SKM-1 (cell line): ENCODE measurements at regions not wholly inside any gene's neighbourhood (a gene's known extent, or its start where the extent isn't known, plus 50 kb on each side); places are given as distances from the start of the nearest gene placed in this dataset.

Experiments
- DNase-seq: peaks from one replicate; lab custom pipeline; 2025; ENCODE audit not compliant: unreplicated experiment; lab: John Stamatoyannopoulos, UW

- DNase-seq: no peak
Observed at GRCh38 chr1:237962985-237963384, 72.3 kb upstream of the ZP4 start.

- no peak for DNase-seq
Observed at GRCh38 chr1:237961754-237962153, 71.0 kb upstream of the ZP4 start.

- no peak for DNase-seq
Observed at GRCh38 chr1:237959838-237960237, 69.1 kb upstream of the ZP4 start.

- no peak for DNase-seq
Observed at GRCh38 chr1:237953238-237953637, 62.5 kb upstream of the ZP4 start.
